Endothelial cell of umbilical vein (primary cell): ENCODE measurements at regions not wholly inside any gene's neighbourhood (a gene's known extent, or its start where the extent isn't known, plus 50 kb on each side); places are given as distances from the start of the nearest gene placed in this dataset.

ENCODE experiments used
- BruUV-seq: library from RNA; stranded (reverse); fragments of 400-500 nt; replicated peaks from 2 replicates; lab custom pipeline; 2021; lab: Mats Ljungman, UMichigan
- CTCF ChIA-PET: fragments of 300-600, 350-600 bp; sonication (Branson Sonifier 250); formaldehyde crosslinking; loops from one replicate; lab custom pipeline; 2021; ENCODE audit warnings: antibody characterized with exemption, inconsistent platforms; lab: Charles Lee
- POLR2A ChIA-PET: fragments of 300-600, 350-600 bp; sonication (Branson Sonifier 250); formaldehyde crosslinking; loops from one replicate; lab custom pipeline; 2021; ENCODE audit warnings: antibody characterized with exemption, inconsistent platforms; lab: Charles Lee
- DNase-seq: peaks from one replicate; pipeline ENCODE4 v3.0.0-alpha.2; 2011; ENCODE audit warnings: low read depth, low spot score
- FAIRE-seq: peaks from 2 replicates; lab custom pipeline; 2011; peaks lifted over from hg19 to GRCh38; lab: Jason Lieb, UNC
- H2AFZ ChIP-seq: 2 replicates; pipeline ENCODE4 v1.6.0; 2012; ENCODE audit warnings: low read depth, low read length, control low read depth, inconsistent platforms
- H3K27ac ChIP-seq: 2 replicates; pipeline ENCODE4 v1.5.1; 2011; ENCODE audit warnings: low read depth, mild to moderate bottlenecking, control low read depth, low read length, moderate library complexity; ENCODE audit not compliant: insufficient read depth
- H3K27me3 ChIP-seq, 2 experiments: 2 replicates each; pipeline versions ENCODE4 v1.6.0 to v1.6.1; 2011; ENCODE audit warnings: low read length in 2 of 2, mixed read lengths in 1 of 2; ENCODE audit not compliant: control insufficient read depth in 2 of 2, insufficient read depth in 2 of 2
- H3K36me3 ChIP-seq, 2 experiments: 2 replicates in 1 of 2; 3 replicates in 1 of 2; pipeline ENCODE4 v1.5.1; 2011; ENCODE audit warnings: low read length in 2 of 2, mild to moderate bottlenecking in 1 of 2, moderate library complexity in 1 of 2; ENCODE audit not compliant: control insufficient read depth in 2 of 2, insufficient read depth in 2 of 2; ENCODE audit errors: extremely low read depth in 1 of 2
- H3K4me1 ChIP-seq: 3 replicates; pipeline ENCODE4 v1.5.1; 2011; ENCODE audit warnings: mild to moderate bottlenecking, low read length; ENCODE audit not compliant: control insufficient read depth, insufficient read depth; ENCODE audit errors: extremely low read depth
- H3K4me2 ChIP-seq: 2 replicates; pipeline ENCODE4 v1.6.1; 2011; ENCODE audit warnings: low read length, control low read depth, mixed read lengths; ENCODE audit not compliant: insufficient read depth
- H3K4me3 ChIP-seq, 3 experiments: fragments of 200-600 bp in 1 of 3; sonication (generic), shearing (Covaris generic) in 1 of 3; replicated peaks in 1 of 3; 2 replicates each; pipeline ENCODE4 v1.5.1; 2011 to 2016; ENCODE audit warnings: control low read depth in 3 of 3, low read length in 3 of 3, mild to moderate bottlenecking in 2 of 3, inconsistent platforms in 1 of 3, low read depth in 1 of 3, moderate library complexity in 1 of 3; ENCODE audit not compliant: insufficient read depth in 1 of 3
- H3K79me2 ChIP-seq: 2 replicates; pipeline ENCODE4 v1.6.0; 2012; ENCODE audit warnings: low read length, inconsistent platforms; ENCODE audit not compliant: control insufficient read depth, insufficient read depth
- H3K9ac ChIP-seq: replicated peaks from 2 replicates; pipeline ENCODE3; 2011; ENCODE audit warnings: low read length, control low read depth; ENCODE audit not compliant: insufficient read depth; ENCODE audit errors: extremely low read depth
- H3K9me1 ChIP-seq: replicated peaks from 3 replicates; pipeline ENCODE4 v1.6.0; 2011; ENCODE audit warnings: mild to moderate bottlenecking, low read length; ENCODE audit not compliant: control insufficient read depth, insufficient read depth; ENCODE audit errors: extremely low read depth
- H3K9me3 ChIP-seq: replicated peaks from 2 replicates; pipeline ENCODE4 v1.5.1; 2012; ENCODE audit warnings: low read length, inconsistent platforms; ENCODE audit not compliant: control insufficient read depth, insufficient read depth
- H4K20me1 ChIP-seq: replicated peaks from 2 replicates; pipeline ENCODE3; 2011; ENCODE audit warnings: mild to moderate bottlenecking, low read length; ENCODE audit not compliant: control insufficient read depth, insufficient read depth; ENCODE audit errors: extremely low read depth
- EZH2 ChIP-seq: IDR thresholded peaks from 2 replicates; pipeline ENCODE4 v1.6.1; 2012; ENCODE audit warnings: borderline replicate concordance, low read depth, mild to moderate bottlenecking, moderate library complexity, low read length, inconsistent platforms; ENCODE audit not compliant: severe bottlenecking
- FOS ChIP-seq: IDR thresholded peaks from 2 replicates; pipeline ENCODE4 v1.6.1; 2011; ENCODE audit warnings: mild to moderate bottlenecking, low read length, moderate library complexity, borderline replicate concordance; ENCODE audit not compliant: insufficient read depth
- GATA2 ChIP-seq: IDR thresholded peaks from 2 replicates; pipeline ENCODE4 v1.7.0; 2011; ENCODE audit warnings: low read depth, mild to moderate bottlenecking, moderate library complexity, mixed read lengths, low read length; ENCODE audit not compliant: insufficient read length, insufficient read depth
- JUN ChIP-seq: IDR thresholded peaks from 2 replicates; pipeline ENCODE4 v1.6.1; 2011; ENCODE audit warnings: borderline replicate concordance, low read depth; ENCODE audit not compliant: insufficient read length, insufficient read depth
- MYC ChIP-seq: IDR thresholded peaks from one replicate; pipeline ENCODE4 v1.6.1; 2011; ENCODE audit warnings: mild to moderate bottlenecking, low read depth, low read length
- POLR2A ChIP-seq: IDR thresholded peaks from 2 replicates; pipeline ENCODE4 v1.6.1; 2012; ENCODE audit warnings: low read depth, mild to moderate bottlenecking, control low read depth, low read length
- POLR2AphosphoS5 ChIP-seq: IDR thresholded peaks from 2 replicates; pipeline ENCODE4 v1.6.1; 2012; ENCODE audit warnings: low read depth, mild to moderate bottlenecking, control low read depth, low read length, moderate library complexity; ENCODE audit not compliant: insufficient read depth
- dilution Hi-C: fragments of 300-500 bp; cut with MboI; formaldehyde crosslinking; loops from one replicate; pipeline ENCODE4 v1.15.0; 2019; ENCODE audit warnings: low sequenced_read_pairs; ENCODE audit not compliant: extremely low pct_ligation_motif_present
- intact Hi-C: fragments of 100-400 bp; cut with micrococcal nuclease; formaldehyde crosslinking; loops from one replicate; pipeline ENCODE4 v1.10.0; 2022
- TF ChIP-seq, protein P1 (sequence below): IDR thresholded peaks from 2 replicates; pipeline ENCODE4 v1.6.1; 2011; ENCODE audit not compliant: insufficient read depth, insufficient read length
- TF ChIP-seq, protein P2 (sequence below), 2 donors: IDR thresholded peaks; 1 replicate in 1 of 2; 2 replicates in 1 of 2; pipeline ENCODE4 v1.5.1; 2011; ENCODE audit warnings: low read length in 2 of 2, mild to moderate bottlenecking in 2 of 2, moderate library complexity in 2 of 2, control low read depth in 1 of 2, inconsistent platforms in 1 of 2, low read depth in 1 of 2; ENCODE audit not compliant: insufficient read depth in 1 of 2; ENCODE audit errors: extremely low read depth in 1 of 2

DNA sequence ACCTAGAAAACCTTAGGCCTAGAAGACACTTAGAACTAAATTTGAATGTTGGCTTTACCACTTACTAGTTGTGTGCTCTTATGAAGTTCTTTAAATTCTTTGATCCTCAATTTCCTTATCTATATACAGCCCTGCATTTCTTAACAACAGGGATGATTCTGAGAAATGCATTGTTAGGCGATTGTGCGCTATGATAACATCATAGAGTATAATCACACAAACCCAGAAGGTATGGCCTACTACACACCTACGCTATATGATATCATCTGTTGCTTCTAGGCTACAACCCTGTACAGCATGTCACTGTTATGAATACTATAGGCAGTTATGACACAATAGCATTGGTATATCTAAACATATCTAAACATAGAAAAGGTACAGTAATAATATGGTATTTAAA, 137.4 kb downstream of the CHD1L start:
- intact Hi-C loops (no loop called here), dilution Hi-C loops (no loop called here)
- Histone ChIP-seq H3K9ac (no peak overlapping the region), H3K4me2 (no peak overlapping the region), H3K27me3 (no peaks in the 10 kb centered on the region), H2AFZ (no peak overlapping the region), H3K4me1 (no peaks in the 10 kb centered on the region), H4K20me1 (no peaks in the 10 kb centered on the region), H3K9me1 (no peaks in the 10 kb centered on the region), H3K9me3 (no peaks in the 10 kb centered on the region), H3K27ac (no peak overlapping the region), H3K79me2 (no peaks in the 10 kb centered on the region), H3K4me3 (no peak overlapping the region), H3K36me3 (no peaks in the 10 kb centered on the region)
- FAIRE-seq (no peak), DNase-seq (no peak)
- TF ChIP-seq JUN, result no peak
- TF ChIP-seq POLR2AphosphoS5, result no peak
- TF ChIP-seq EZH2, result no peak
- TF ChIP-seq, protein P1, sequence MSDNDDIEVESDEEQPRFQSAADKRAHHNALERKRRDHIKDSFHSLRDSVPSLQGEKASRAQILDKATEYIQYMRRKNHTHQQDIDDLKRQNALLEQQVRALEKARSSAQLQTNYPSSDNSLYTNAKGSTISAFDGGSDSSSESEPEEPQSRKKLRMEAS, result no peak
- no peak for TF ChIP-seq GATA2
- TF ChIP-seq, protein P2, sequence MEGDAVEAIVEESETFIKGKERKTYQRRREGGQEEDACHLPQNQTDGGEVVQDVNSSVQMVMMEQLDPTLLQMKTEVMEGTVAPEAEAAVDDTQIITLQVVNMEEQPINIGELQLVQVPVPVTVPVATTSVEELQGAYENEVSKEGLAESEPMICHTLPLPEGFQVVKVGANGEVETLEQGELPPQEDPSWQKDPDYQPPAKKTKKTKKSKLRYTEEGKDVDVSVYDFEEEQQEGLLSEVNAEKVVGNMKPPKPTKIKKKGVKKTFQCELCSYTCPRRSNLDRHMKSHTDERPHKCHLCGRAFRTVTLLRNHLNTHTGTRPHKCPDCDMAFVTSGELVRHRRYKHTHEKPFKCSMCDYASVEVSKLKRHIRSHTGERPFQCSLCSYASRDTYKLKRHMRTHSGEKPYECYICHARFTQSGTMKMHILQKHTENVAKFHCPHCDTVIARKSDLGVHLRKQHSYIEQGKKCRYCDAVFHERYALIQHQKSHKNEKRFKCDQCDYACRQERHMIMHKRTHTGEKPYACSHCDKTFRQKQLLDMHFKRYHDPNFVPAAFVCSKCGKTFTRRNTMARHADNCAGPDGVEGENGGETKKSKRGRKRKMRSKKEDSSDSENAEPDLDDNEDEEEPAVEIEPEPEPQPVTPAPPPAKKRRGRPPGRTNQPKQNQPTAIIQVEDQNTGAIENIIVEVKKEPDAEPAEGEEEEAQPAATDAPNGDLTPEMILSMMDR (IDR thresholded peaks at IDR 0.05; ENCODE audit: extremely low read depth in 1 of 2, insufficient read depth in 1 of 2, low read depth in 1 of 2, low read length in 2 of 2), result no peak
- no peak for TF ChIP-seq MYC
- TF ChIP-seq FOS, result no peak
- TF ChIP-seq POLR2A, result no peak
- ChIA-PET CTCF (interaction anchor here (4.4 kb wide), 1 partner anchor 9 kb away, joined by 40 read pairs; no protein-coding TSS in a partner anchor), POLR2A (no interaction called here)
- BruUV-seq, result no TSS peak
